HL-60 (cell line): ENCODE measurements at regions not wholly inside any gene's neighbourhood (a gene's known extent, or its start where the extent isn't known, plus 50 kb on each side); places are given as distances from the start of the nearest gene placed in this dataset.

Source experiments
- DNase-seq, 2 experiments: peaks; one replicate each; pipeline ENCODE4 v3.0.0-alpha.2; 2010 to 2020; ENCODE audit warnings: low read depth in 1 of 2, low spot score in 1 of 2
- H3K27ac ChIP-seq: fragments of 250-450 bp; sonication (Bioruptor Pico); replicated peaks from 2 replicates; pipeline ENCODE4 v1.5.1; 2020; ENCODE audit warnings: mild to moderate bottlenecking, moderate library complexity
- H3K27me3 ChIP-seq: fragments of 250-450 bp; sonication (Bioruptor Pico); 2 replicates; pipeline ENCODE4 v1.5.1; 2021; ENCODE audit warnings: mild to moderate bottlenecking, moderate library complexity; ENCODE audit not compliant: insufficient read depth, poor library complexity, severe bottlenecking
- H3K4me3 ChIP-seq: replicated peaks from 2 replicates; pipeline ENCODE4 v1.5.1; 2011; ENCODE audit warnings: mild to moderate bottlenecking, control low read depth, low read length; ENCODE audit not compliant: insufficient read depth
- CTCF ChIP-seq: IDR thresholded peaks from one replicate; pipeline ENCODE4 v1.5.1; 2011; ENCODE audit warnings: low read length, control low read depth, inconsistent platforms; ENCODE audit not compliant: insufficient read depth
- GABPA ChIP-seq: IDR thresholded peaks from 2 replicates; pipeline ENCODE4 v1.6.1; 2012; ENCODE audit warnings: low read depth
- POLR2AphosphoS5 ChIP-seq: IDR thresholded peaks from 2 replicates; pipeline ENCODE4 v1.6.1; 2012; ENCODE audit warnings: low read depth
- REST ChIP-seq: IDR thresholded peaks from 2 replicates; pipeline ENCODE4 v1.6.1; 2012; ENCODE audit warnings: low read depth; ENCODE audit not compliant: insufficient replicate concordance
- SPI1 ChIP-seq: IDR thresholded peaks from 2 replicates; pipeline ENCODE4 v1.6.1; 2012; ENCODE audit warnings: low read depth, mild to moderate bottlenecking, borderline replicate concordance

GRCh38 chr12:47458279-47458678 is 247.6 kb downstream of the RPAP3 start:
- DNase-seq: no peak
- Histone ChIP-seq H3K4me3 (no peak overlapping the region), H3K27ac (no peak overlapping the region), H3K27me3 (no peaks in the 10 kb centered on the region)
- TF ChIP-seq CTCF (no peak), SPI1 (no peak), GABPA (no peak), REST (no peak), POLR2AphosphoS5 (no peak)

DNA sequence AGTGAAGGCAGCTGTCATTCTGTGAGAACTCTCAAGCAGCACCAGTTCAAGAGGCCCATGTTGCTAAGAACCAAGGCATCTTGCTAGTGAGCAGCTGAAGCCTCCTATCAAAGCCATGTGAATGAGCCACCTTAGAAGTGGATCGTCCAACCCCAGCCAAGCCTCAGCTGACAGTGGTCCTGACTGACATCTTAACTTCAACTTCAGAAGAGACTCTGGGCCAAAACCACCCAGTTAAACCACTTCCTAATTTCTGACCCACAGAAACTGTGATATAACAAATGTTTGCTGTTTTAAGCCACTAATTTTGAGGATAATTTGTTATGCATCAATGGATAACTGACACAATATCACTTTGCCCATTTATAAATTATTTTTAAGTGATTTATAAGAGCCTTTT is 256.0 kb downstream of the RPAP3 start:
- no peak for TF ChIP-seq GABPA
- peak; percentile 26; the same call in 1 of the 2 replicates for TF ChIP-seq SPI1
- no peak overlapping the region for H3K4me3 ChIP-seq
- no peaks in the 10 kb centered on the region for H3K27me3 ChIP-seq
- H3K27ac ChIP-seq: no peak overlapping the region
- DNase-seq: no peak

DNA sequence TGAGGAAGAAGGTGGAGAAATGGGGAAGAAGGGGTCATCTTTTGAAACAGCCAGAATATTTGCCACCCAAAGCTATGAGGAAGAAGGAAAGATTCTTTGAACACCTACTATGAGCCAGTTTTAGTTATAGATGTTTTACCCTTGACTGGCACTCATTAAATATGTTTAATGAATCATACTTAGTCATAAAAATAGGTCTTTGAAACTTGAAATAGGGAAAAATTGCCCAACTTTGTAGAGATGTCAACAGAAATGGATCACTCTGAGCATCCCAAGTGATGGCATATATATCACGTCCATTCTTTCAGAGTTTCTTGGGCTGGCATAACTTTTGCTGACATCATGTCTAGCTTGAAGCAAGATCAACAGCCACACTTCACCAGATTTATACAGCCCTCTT is 263.5 kb downstream of the RPAP3 start:
- no peak overlapping the region for H3K4me3 ChIP-seq
- no peak for TF ChIP-seq REST
- TF ChIP-seq GABPA: no peak
- no peak for TF ChIP-seq POLR2AphosphoS5
- TF ChIP-seq CTCF: no peak
- no peak for TF ChIP-seq SPI1
- H3K27me3 ChIP-seq: no peaks in the 10 kb centered on the region
- H3K27ac ChIP-seq: no peak overlapping the region
- no peak for DNase-seq

GRCh38 chr12:47441490-47441889 is 264.3 kb downstream of the RPAP3 start:
- no peak overlapping the region for H3K27ac ChIP-seq
- H3K27me3 ChIP-seq: no peaks in the 10 kb centered on the region
- no peak for TF ChIP-seq GABPA
- no peak for TF ChIP-seq POLR2AphosphoS5
- no peak for TF ChIP-seq SPI1
- TF ChIP-seq CTCF: no peak
- no peak for TF ChIP-seq REST
- no peak for DNase-seq
- H3K4me3 ChIP-seq: no peak overlapping the region
